ENCODE measurements at regions not wholly inside any gene's neighbourhood (a gene's known extent, or its start where the extent isn't known, plus 50 kb on each side); places are given as distances from the start of the nearest gene placed in this dataset.

DNA sequence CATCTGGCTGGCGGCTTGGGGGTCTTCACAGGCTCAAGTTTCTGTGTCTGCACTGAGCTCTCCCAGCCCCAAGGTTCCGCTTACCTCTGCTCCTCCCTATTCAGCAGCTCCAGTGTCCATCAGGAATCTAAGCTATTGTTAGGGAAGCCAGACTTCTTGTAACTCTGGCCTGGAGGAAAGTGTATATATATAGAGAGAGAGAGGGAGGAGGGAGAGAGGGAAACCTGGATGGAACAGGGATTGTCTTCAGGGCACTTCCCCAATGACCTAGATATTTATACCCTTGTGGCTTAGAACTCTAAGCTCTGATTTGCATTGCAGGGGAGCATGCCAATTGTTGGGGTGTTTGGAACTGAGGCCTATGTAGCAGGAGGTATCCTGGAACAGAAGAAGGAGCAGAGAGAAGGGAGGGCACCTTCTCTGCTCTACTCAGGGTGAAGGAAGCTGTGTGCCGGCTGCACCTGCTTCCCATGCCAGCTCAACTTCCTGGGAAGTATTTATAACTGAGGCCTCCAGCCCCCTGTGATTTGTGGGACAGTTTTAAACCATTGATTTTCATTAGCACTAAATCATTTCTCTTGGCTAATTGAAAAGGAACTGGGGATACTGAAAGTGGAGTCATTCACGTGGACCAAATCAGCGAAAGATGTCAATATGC is 70.9 kb downstream of the NAV1 start:
- Histone ChIP-seq H3K4me2 (no peak overlapping the region), H3K27ac (no peak overlapping the region), H3K4me3 (no peak overlapping the region), H3K4me1 (replicated peaks; ENCODE audit: insufficient read depth) (no peaks in the 10 kb centered on the region), H3F3A (ENCODE audit: insufficient read depth, low read depth) (no peaks in the 10 kb centered on the region; the same call in 1 of the 2 replicates), H3K79me2 (ENCODE audit: low read depth) (no peaks in the 10 kb centered on the region), H2AFZ (no peak overlapping the region), H3K9me2 (ENCODE audit: insufficient read depth) (no peaks in the 10 kb centered on the region), H3K9me3 (ENCODE audit: insufficient read depth, low read depth) (no peaks in the 10 kb centered on the region), H3K36me3 (ENCODE audit: low read depth) (no peaks in the 10 kb centered on the region), H3K27me3 (ENCODE audit: insufficient read depth, low read depth) (no peaks in the 10 kb centered on the region), H4K20me1 (ENCODE audit: insufficient read depth) (no peaks in the 10 kb centered on the region; the same call in 1 of the 2 replicates)
- no peak for DNase-seq
- no TSS peak for BruUV-seq (replicated peaks)
- intact Hi-C loops (cut with micrococcal nuclease; ENCODE audit: unreplicated experiment): no loop called here
- ChIA-PET CTCF (no interaction called here), POLR2A (ENCODE audit: unreplicated experiment) (interaction anchor here (0.6 kb wide), 1 partner anchor 206 kb away, joined by 5 read pairs; no protein-coding TSS in a partner anchor)
- TF ChIP-seq, protein P1, sequence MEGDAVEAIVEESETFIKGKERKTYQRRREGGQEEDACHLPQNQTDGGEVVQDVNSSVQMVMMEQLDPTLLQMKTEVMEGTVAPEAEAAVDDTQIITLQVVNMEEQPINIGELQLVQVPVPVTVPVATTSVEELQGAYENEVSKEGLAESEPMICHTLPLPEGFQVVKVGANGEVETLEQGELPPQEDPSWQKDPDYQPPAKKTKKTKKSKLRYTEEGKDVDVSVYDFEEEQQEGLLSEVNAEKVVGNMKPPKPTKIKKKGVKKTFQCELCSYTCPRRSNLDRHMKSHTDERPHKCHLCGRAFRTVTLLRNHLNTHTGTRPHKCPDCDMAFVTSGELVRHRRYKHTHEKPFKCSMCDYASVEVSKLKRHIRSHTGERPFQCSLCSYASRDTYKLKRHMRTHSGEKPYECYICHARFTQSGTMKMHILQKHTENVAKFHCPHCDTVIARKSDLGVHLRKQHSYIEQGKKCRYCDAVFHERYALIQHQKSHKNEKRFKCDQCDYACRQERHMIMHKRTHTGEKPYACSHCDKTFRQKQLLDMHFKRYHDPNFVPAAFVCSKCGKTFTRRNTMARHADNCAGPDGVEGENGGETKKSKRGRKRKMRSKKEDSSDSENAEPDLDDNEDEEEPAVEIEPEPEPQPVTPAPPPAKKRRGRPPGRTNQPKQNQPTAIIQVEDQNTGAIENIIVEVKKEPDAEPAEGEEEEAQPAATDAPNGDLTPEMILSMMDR (conservative IDR thresholded peaks at IDR 0.05): no peak

DNA sequence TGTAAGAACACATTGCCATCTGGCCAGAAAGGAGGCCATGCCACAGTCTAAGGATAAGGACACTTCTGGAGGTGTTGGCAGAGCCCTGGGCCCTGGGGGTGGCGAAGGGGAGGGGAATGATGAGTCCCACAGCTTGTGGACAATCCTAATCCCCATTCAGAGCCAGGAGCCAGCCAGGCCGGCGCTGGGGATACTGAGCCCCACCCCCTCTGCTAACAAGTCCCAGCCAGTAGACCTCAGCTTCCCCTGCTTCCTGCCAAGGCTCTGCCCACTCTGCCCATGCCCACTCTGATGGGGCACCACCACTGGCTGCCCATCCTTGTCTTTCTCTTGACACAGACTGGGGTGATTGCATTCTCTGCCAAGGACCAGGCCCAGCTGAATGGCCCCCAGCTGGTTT is 71.9 kb downstream of the NAV1 start:
- H4K20me1 ChIP-seq (ENCODE audit: insufficient read depth): no peaks in the 10 kb centered on the region; the same call in 1 of the 2 replicates
- no peak for DNase-seq
- CTCF ChIA-PET: interaction anchor here (0.6 kb wide), 1 partner anchor 391 kb away, joined by 6 read pairs; no protein-coding TSS in a partner anchor
- TF ChIP-seq, protein P1 (conservative IDR thresholded peaks at IDR 0.05): no peak
- no peak for TF ChIP-seq EZH2 (IDR thresholded peaks at IDR 0.05; ENCODE audit: low read depth)
- H3F3A ChIP-seq (ENCODE audit: insufficient read depth, low read depth): no peaks in the 10 kb centered on the region; the same call in 1 of the 2 replicates
- intact Hi-C loops (cut with micrococcal nuclease; ENCODE audit: unreplicated experiment): no loop called here
- H3K27me3 ChIP-seq (ENCODE audit: insufficient read depth, low read depth): no peaks in the 10 kb centered on the region
- no peaks in the 10 kb centered on the region for H3K4me1 ChIP-seq (replicated peaks; ENCODE audit: insufficient read depth)
- POLR2A ChIA-PET (ENCODE audit: unreplicated experiment): no interaction called here
- no TSS peak for BruUV-seq (replicated peaks)
- no peak overlapping the region for H3K27ac ChIP-seq
- no peak overlapping the region for H3K4me3 ChIP-seq
- no peaks in the 10 kb centered on the region for H3K36me3 ChIP-seq (ENCODE audit: low read depth)
- H3K9me2 ChIP-seq (ENCODE audit: insufficient read depth): no peaks in the 10 kb centered on the region
- H3K9me3 ChIP-seq (ENCODE audit: insufficient read depth, low read depth): no peaks in the 10 kb centered on the region
- no peaks in the 10 kb centered on the region for H3K79me2 ChIP-seq (ENCODE audit: low read depth)
- no peak overlapping the region for H3K4me2 ChIP-seq
- no peak overlapping the region for H2AFZ ChIP-seq

DNA sequence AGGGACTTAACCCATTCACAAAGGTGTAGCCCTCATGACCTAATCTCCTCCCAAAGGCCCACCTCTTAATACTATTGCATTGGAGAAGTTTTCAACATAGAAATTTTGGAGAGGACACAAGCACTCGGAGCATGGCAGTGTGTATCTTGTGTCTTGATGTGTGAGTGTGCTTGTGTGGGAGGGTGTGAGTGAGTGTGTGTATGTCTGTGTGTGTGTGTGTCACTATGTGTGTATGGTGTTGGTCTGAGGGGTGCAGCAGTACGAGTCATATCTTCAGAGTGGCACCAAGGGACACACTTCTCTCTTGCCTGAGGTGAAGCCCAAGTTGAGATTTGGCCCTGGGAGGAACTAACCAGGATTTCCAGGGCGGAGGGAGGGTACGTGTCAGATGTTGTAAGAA is 73.7 kb downstream of the NAV1 start:
- H3F3A ChIP-seq (ENCODE audit: insufficient read depth, low read depth): no peaks in the 10 kb centered on the region; the same call in 1 of the 2 replicates
- TF ChIP-seq EZH2 (IDR thresholded peaks at IDR 0.05; ENCODE audit: low read depth): no peak
- TF ChIP-seq, protein P1 (conservative IDR thresholded peaks at IDR 0.05): no peak
- POLR2A ChIA-PET (ENCODE audit: unreplicated experiment): no interaction called here
- H3K9me2 ChIP-seq (ENCODE audit: insufficient read depth): no peaks in the 10 kb centered on the region
- CTCF ChIA-PET: no interaction called here
- no peak overlapping the region for H2AFZ ChIP-seq
- no peaks in the 10 kb centered on the region for H3K36me3 ChIP-seq (ENCODE audit: low read depth)
- H3K4me1 ChIP-seq (replicated peaks; ENCODE audit: insufficient read depth): no peaks in the 10 kb centered on the region
- no peaks in the 10 kb centered on the region for H3K27me3 ChIP-seq (ENCODE audit: insufficient read depth, low read depth)
- no peak overlapping the region for H3K27ac ChIP-seq
- H3K4me2 ChIP-seq: no peak overlapping the region
- no peaks in the 10 kb centered on the region for H3K79me2 ChIP-seq (ENCODE audit: low read depth)
- no peak overlapping the region for H3K4me3 ChIP-seq
- intact Hi-C loops (cut with micrococcal nuclease; ENCODE audit: unreplicated experiment): no loop called here
- DNase-seq: no peak
- BruUV-seq (replicated peaks): no TSS peak
- no peaks in the 10 kb centered on the region for H3K9me3 ChIP-seq (ENCODE audit: insufficient read depth, low read depth)
- no peaks in the 10 kb centered on the region; the same call in 1 of the 2 replicates for H4K20me1 ChIP-seq (ENCODE audit: insufficient read depth)
